ENCODE measurements at regions not wholly inside any gene's neighbourhood (a gene's known extent, or its start where the extent isn't known, plus 50 kb on each side); places are given as distances from the start of the nearest gene placed in this dataset.

- TF ChIP-seq CTCF (IDR thresholded peaks at IDR 0.05; ENCODE audit: borderline replicate concordance, insufficient read depth, low read depth, low read length) = no peak
Measured at GRCh38 chr16:59126486-59126885, 392.4 kb upstream of the GOT2 start.

DNA sequence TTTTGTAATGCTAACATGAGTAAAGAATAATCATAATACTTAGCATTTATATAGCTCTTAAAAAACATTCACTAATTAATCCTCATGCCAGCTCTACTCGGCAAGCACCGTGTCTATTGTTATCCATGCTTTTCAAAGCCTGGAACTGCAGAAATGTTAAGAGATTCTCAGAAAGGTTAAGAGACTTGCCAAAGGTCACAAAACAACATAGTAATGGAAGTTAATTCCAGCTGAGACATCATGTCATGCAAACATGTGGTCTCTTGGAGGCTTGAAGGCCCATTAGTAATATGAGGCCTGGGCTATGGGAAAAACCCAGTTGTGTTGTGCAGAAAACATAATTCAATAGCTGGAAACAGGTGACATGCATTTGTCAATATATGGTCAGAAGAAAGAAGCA lies 389.9 kb upstream of the GOT2 start:
- TF ChIP-seq CTCF (IDR thresholded peaks at IDR 0.05; ENCODE audit: borderline replicate concordance, insufficient read depth, low read depth, low read length) = no peak

More at GRCh38 chr16:59126486-59126885, 392.4 kb upstream of the GOT2 start:
- no peak overlapping the region for H3K4me3 ChIP-seq (ENCODE audit: low read depth, low read length)

DNA sequence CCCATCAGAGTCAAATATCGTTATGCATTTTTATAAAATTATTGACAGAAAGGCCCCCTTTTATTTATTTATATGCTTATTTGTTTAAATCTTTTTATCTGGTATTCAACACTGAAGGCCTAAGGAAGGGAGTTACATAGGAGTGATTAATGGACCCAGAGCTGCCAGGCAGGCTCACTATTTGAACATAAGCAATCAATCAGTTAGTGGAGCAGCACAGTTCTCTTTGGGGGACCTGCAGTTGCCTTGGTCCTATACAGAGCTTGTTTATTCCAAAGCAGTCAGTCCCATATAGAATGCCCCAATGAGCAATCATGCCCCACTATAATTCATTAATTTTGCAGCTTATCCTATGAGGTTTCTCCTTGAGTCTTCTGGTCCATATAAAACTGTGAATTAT lies 389.4 kb upstream of the GOT2 start:
- no peak for TF ChIP-seq CTCF (IDR thresholded peaks at IDR 0.05; ENCODE audit: borderline replicate concordance, insufficient read depth, low read depth, low read length)
- no peak overlapping the region for H3K4me3 ChIP-seq (ENCODE audit: low read depth, low read length)

More for the DNA sequence above, 389.9 kb upstream of the GOT2 start:
- no peak overlapping the region for H3K4me3 ChIP-seq (ENCODE audit: low read depth, low read length)

DNA sequence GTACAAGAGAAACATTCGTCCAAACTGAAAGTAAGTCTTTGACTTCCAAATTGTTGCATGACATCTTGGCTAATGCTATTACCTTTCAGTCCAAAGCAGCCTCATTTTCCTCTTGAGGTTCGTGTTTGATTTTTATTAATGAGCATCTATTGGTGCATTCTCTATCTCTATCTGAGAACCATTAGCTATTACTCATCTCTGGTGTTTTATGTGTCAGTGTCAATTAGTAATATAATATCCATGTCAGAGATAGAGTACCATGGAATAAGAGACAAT lies 388.1 kb upstream of the GOT2 start:
- H3K4me3 ChIP-seq (ENCODE audit: low read depth, low read length) = no peak overlapping the region
- no peak for TF ChIP-seq CTCF (IDR thresholded peaks at IDR 0.05; ENCODE audit: borderline replicate concordance, insufficient read depth, low read depth, low read length)

DNA sequence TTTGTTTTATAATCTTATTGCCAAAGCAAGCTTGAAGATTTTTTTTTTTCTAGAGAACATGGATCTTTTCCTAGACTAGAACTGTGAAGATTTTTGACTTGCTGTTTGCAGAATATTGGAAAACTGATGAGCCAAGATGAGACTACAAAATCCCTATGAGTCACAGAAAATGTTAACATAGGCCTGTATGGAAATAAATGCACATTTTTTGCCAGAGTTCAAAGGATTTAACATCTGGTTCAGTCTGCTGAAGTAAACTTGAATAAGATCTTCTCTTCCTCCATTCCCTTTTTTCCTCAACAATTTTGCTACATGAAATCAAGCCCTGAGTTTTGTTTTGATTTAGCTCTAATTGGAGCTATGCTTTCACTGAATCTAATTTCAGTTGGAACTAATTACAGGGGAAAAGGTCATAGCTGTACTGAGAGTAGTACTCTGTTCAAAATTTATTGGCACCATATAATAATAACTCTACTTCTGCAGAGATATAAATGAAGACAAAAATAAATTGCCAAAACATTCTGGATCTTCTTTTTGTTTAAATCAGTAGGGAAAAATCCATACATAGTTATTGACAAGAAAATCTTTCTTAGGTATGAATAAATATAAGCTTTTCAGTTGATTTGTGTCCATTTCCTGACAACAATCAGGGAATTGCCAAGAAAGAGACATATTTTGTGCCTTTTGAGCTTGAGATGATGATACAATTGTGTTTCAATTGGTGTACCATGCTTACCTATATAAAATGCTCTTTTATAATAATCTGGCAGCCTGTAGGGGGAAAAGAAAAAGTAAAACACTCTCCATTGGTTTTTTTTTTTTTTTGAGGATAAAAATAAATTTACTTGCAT lies 387.5 kb upstream of the GOT2 start:
- H3K4me3 ChIP-seq (ENCODE audit: low read depth, low read length) = no peak overlapping the region
- no peak for TF ChIP-seq CTCF (IDR thresholded peaks at IDR 0.05; ENCODE audit: borderline replicate concordance, insufficient read depth, low read depth, low read length)

- no peak overlapping the region for H3K4me3 ChIP-seq (ENCODE audit: low read depth, low read length)
- TF ChIP-seq CTCF (IDR thresholded peaks at IDR 0.05; ENCODE audit: borderline replicate concordance, insufficient read depth, low read depth, low read length) = no peak
Measured at GRCh38 chr16:59116744-59117143, 382.6 kb upstream of the GOT2 start.

DNA sequence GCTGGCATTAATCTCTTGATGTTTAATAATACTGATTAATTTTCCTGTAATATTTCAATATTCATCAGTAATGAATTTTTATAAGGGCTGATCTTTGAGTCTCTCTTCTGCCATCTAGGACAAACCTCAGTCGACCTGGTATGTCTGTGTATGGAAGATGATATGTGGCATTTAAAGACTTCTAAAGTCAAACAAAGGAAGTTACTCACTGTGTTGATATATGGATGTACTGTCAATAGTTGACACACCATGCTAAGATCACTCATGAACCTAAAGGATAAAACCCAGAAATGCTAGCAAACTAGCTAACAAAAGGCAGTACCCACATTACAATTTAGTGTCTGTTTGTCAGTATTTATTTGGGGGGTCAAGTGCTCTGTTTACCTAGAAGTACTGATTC lies 380.7 kb upstream of the GOT2 start:
- no peak overlapping the region for H3K4me3 ChIP-seq (ENCODE audit: low read depth, low read length)
- TF ChIP-seq CTCF (IDR thresholded peaks at IDR 0.05; ENCODE audit: borderline replicate concordance, insufficient read depth, low read depth, low read length) = no peak
